CD4-positive, alpha-beta T cell (primary cell): ENCODE measurements at regions not wholly inside any gene's neighbourhood (a gene's known extent, or its start where the extent isn't known, plus 50 kb on each side); places are given as distances from the start of the nearest gene placed in this dataset.

ENCODE experiments used
- ATAC-seq: fragments of 200-7000 bp; cut with Tn5 transposase; one replicate; pipeline ENCODE4 v1.10.0; 2022; ENCODE audit warnings: mild to moderate bottlenecking; ENCODE audit not compliant: poor library complexity
- CTCF ChIA-PET: fragments of 350-600 bp; sonication (Branson Sonifier 250); formaldehyde crosslinking; loops from one replicate; lab custom pipeline; 2021; ENCODE audit warnings: antibody characterized with exemption, inconsistent platforms; lab: Charles Lee
- POLR2A ChIA-PET: fragments of 350-600 bp; sonication (Branson Sonifier 250); formaldehyde crosslinking; loops from one replicate; lab custom pipeline; 2021; ENCODE audit warnings: antibody characterized with exemption, inconsistent platforms; lab: Charles Lee
- DNase-seq, 14 experiments: peaks; one replicate each; pipeline ENCODE4 v3.0.0-alpha.2; 2013 to 2020; ENCODE audit warnings: mixed read lengths in 2 of 14
- H3K27ac ChIP-seq, 2 donors: one replicate each; pipeline versions ENCODE4 v1.5.1 to v1.7.0; 2013; ENCODE audit warnings: low read length in 2 of 2, low read depth in 1 of 2, mild to moderate bottlenecking in 1 of 2
- H3K27me3 ChIP-seq, 2 experiments: 1 replicate in 1 of 2; 2 replicates in 1 of 2; pipeline versions ENCODE4 v1.6.1 to v1.7.0; 2013; ENCODE audit warnings: low read length in 2 of 2, control low read depth in 1 of 2, mild to moderate bottlenecking in 1 of 2, moderate library complexity in 1 of 2; ENCODE audit not compliant: insufficient read depth in 2 of 2, control insufficient read depth in 1 of 2
- H3K36me3 ChIP-seq: one replicate; pipeline ENCODE4 v1.6.1; 2013; ENCODE audit warnings: low read length, control low read depth; ENCODE audit not compliant: insufficient read depth
- H3K4me1 ChIP-seq: one replicate; pipeline ENCODE4 v1.6.1; 2013; ENCODE audit warnings: low read length, control low read depth; ENCODE audit not compliant: insufficient read depth
- H3K4me3 ChIP-seq: one replicate; pipeline ENCODE4 v1.5.1; 2013; ENCODE audit warnings: mild to moderate bottlenecking, low read length, moderate library complexity
- H3K9me3 ChIP-seq, 2 experiments: 1 replicate in 1 of 2; 2 replicates in 1 of 2; pipeline versions ENCODE4 v1.6.1 to v1.7.0; 2013; ENCODE audit warnings: low read length in 2 of 2, mild to moderate bottlenecking in 2 of 2, control low read depth in 1 of 2, moderate library complexity in 1 of 2; ENCODE audit not compliant: control insufficient read depth in 1 of 2, insufficient read depth in 1 of 2
- H3K27ac Mint-ChIP-seq: one replicate; pipeline ENCODE4 v1.8.0; 2020; ENCODE audit warnings: mixed read lengths
- H3K27me3 Mint-ChIP-seq: one replicate; pipeline ENCODE4 v1.8.0; 2021; ENCODE audit warnings: mixed read lengths
- H3K36me3 Mint-ChIP-seq: one replicate; pipeline ENCODE4 v1.8.0; 2021; ENCODE audit warnings: low read depth, mixed read lengths
- H3K4me1 Mint-ChIP-seq: one replicate; pipeline ENCODE4 v1.8.0; 2021; ENCODE audit warnings: low read depth, mixed read lengths
- H3K4me3 Mint-ChIP-seq: one replicate; pipeline ENCODE4 v1.8.0; 2020; ENCODE audit warnings: mild to moderate bottlenecking, mixed read lengths
- H3K9me3 Mint-ChIP-seq: one replicate; pipeline ENCODE4 v1.8.0; 2020; ENCODE audit warnings: mixed read lengths
- intact Hi-C, 2 experiments: fragments of 100-400 bp; cut with DNase I in 1 of 2; cut with micrococcal nuclease in 1 of 2; formaldehyde crosslinking; loops; one replicate each; pipeline versions ENCODE4 v1.15.1 to v1.9.0; 2023 to 2025; cut with DNase I, micrococcal nuclease
- TF ChIP-seq, protein P1 (sequence below): fragments of 200-600 bp; IDR thresholded peaks from one replicate; pipeline ENCODE4 v1.8.0; 2022; ENCODE audit warnings: antibody characterized with exemption, mild to moderate bottlenecking

GRCh38 chr2:204260901-204261300, 284.4 kb upstream of the PARD3B start:
- Mint-ChIP-seq H3K4me1 (no peaks in the 10 kb centered on the region), H3K27me3 (peaks cover 47% of the 10 kb centered on the region), H3K27ac (no peak overlapping the region), H3K36me3 (no peaks in the 10 kb centered on the region), H3K4me3 (no peak overlapping the region), H3K9me3 (no peaks in the 10 kb centered on the region)
- Histone ChIP-seq H3K4me1 (no peaks in the 10 kb centered on the region), H3K9me3 (peaks cover 0 to 3% of the 10 kb centered on the region in 2 experiments), H3K27me3 (peaks cover 6 to 7% of the 10 kb centered on the region in 2 experiments), H3K27ac (no peak overlapping the region), H3K36me3 (no peaks in the 10 kb centered on the region), H3K4me3 (no peak overlapping the region)
- intact Hi-C loops: loop anchor here (1.0 to 10.0 kb wide), 4 partner anchors 1414 to 1687 kb away; no protein-coding TSS in a partner anchor
- POLR2A ChIA-PET: no interaction called here
- DNase-seq (no peak), ATAC-seq (no peak)
- TF ChIP-seq, protein P1, sequence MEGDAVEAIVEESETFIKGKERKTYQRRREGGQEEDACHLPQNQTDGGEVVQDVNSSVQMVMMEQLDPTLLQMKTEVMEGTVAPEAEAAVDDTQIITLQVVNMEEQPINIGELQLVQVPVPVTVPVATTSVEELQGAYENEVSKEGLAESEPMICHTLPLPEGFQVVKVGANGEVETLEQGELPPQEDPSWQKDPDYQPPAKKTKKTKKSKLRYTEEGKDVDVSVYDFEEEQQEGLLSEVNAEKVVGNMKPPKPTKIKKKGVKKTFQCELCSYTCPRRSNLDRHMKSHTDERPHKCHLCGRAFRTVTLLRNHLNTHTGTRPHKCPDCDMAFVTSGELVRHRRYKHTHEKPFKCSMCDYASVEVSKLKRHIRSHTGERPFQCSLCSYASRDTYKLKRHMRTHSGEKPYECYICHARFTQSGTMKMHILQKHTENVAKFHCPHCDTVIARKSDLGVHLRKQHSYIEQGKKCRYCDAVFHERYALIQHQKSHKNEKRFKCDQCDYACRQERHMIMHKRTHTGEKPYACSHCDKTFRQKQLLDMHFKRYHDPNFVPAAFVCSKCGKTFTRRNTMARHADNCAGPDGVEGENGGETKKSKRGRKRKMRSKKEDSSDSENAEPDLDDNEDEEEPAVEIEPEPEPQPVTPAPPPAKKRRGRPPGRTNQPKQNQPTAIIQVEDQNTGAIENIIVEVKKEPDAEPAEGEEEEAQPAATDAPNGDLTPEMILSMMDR: no peak
- CTCF ChIA-PET: interaction anchor here (1.4 to 1.6 kb wide), 2 partner anchors 10 to 1665 kb away, joined by 5 to 6 read pairs; no protein-coding TSS in a partner anchor

GRCh38 chr2:204261846-204262245, 283.4 kb upstream of the PARD3B start:
- H3K4me3 Mint-ChIP-seq: no peak overlapping the region
- Histone ChIP-seq H3K36me3 (no peaks in the 10 kb centered on the region), H3K4me1 (no peaks in the 10 kb centered on the region), H3K4me3 (no peak overlapping the region), H3K9me3 (peaks cover 0 to 3% of the 10 kb centered on the region in 2 experiments), H3K27ac (no peak overlapping the region), H3K27me3 (peaks cover 6 to 7% of the 10 kb centered on the region in 2 experiments)
- TF ChIP-seq, protein P1: no peak
- no peak for ATAC-seq
- no peak for DNase-seq
- intact Hi-C loops: loop anchor here (1.0 to 10.0 kb wide), 3 partner anchors 1413 to 1663 kb away; no protein-coding TSS in a partner anchor
- H3K27ac Mint-ChIP-seq: no peak overlapping the region
- ChIA-PET CTCF (interaction anchor here (0.6 to 1.6 kb wide), 3 partner anchors 9 to 1664 kb away, joined by 3 to 6 read pairs (median 3); no protein-coding TSS in a partner anchor), POLR2A (interaction anchor here (0.6 kb wide), 1 partner anchor 67 kb away, joined by 4 read pairs; no protein-coding TSS in a partner anchor)
- no peaks in the 10 kb centered on the region for H3K9me3 Mint-ChIP-seq
- peaks cover 54% of the 10 kb centered on the region for H3K27me3 Mint-ChIP-seq
- H3K36me3 Mint-ChIP-seq: no peaks in the 10 kb centered on the region
- H3K4me1 Mint-ChIP-seq: no peaks in the 10 kb centered on the region

- CTCF ChIA-PET: no interaction called here
- H3K4me1 ChIP-seq: no peaks in the 10 kb centered on the region
- ATAC-seq (no peak), DNase-seq (no peak)
- peaks cover 6 to 7% of the 10 kb centered on the region in 2 experiments for H3K27me3 ChIP-seq
- TF ChIP-seq, protein P1: no peak
- H3K4me3 ChIP-seq: no peak overlapping the region
- H3K4me1 Mint-ChIP-seq: no peaks in the 10 kb centered on the region
- H3K36me3 ChIP-seq: no peaks in the 10 kb centered on the region
- no peaks in the 10 kb centered on the region for H3K36me3 Mint-ChIP-seq
- POLR2A ChIA-PET: no interaction called here
- H3K9me3 ChIP-seq: peaks cover 0 to 3% of the 10 kb centered on the region in 2 experiments
- H3K27me3 Mint-ChIP-seq: peaks cover 65% of the 10 kb centered on the region
- no peak overlapping the region for H3K4me3 Mint-ChIP-seq
- intact Hi-C loops: loop anchor here (5.0 to 10.0 kb wide), 2 partner anchors 1411 to 1413 kb away; no protein-coding TSS in a partner anchor
- H3K27ac Mint-ChIP-seq: no peak overlapping the region
- no peak overlapping the region for H3K27ac ChIP-seq
- H3K9me3 Mint-ChIP-seq: no peaks in the 10 kb centered on the region
Measured at GRCh38 chr2:204264085-204264553, 281.2 kb upstream of the PARD3B start.
